Esophagus squamous epithelium (tissue), 5 donors: ENCODE measurements at regions not wholly inside any gene's neighbourhood (a gene's known extent, or its start where the extent isn't known, plus 50 kb on each side); places are given as distances from the start of the nearest gene placed in this dataset.

Experiments
- DNase-seq: peaks from one replicate; lab custom pipeline; 2025; lab: John Stamatoyannopoulos, UW
- H3K27ac ChIP-seq, 4 donors: fragments of 200-600 bp; sonication (generic); one replicate each; pipeline ENCODE4 v1.5.1; 2016 to 2019; ENCODE audit warnings: mild to moderate bottlenecking in 1 of 4
- H3K27me3 ChIP-seq, 4 donors: fragments of 200-600 bp; sonication (generic); 1 replicate in 3 of 4; 2 replicates in 1 of 4; pipeline versions ENCODE4 v1.5.1 to v1.6.0; 2017 to 2021; ENCODE audit warnings: antibody characterized with exemption in 1 of 4
- H3K36me3 ChIP-seq, 3 donors: fragments of 200-600 bp; sonication (generic); one replicate each; pipeline ENCODE4 v1.5.1; 2016 to 2019
- H3K4me1 ChIP-seq, 3 donors: fragments of 200-600 bp; sonication (generic); one replicate each; pipeline ENCODE4 v1.5.1; 2017 to 2019
- H3K4me3 ChIP-seq, 4 donors: fragments of 200-600 bp; sonication (generic); 1 replicate in 3 of 4; 2 replicates in 1 of 4; pipeline ENCODE4 v1.5.1; 2016 to 2019; ENCODE audit warnings: mild to moderate bottlenecking in 2 of 4, moderate library complexity in 1 of 4
- H3K9me3 ChIP-seq, 3 donors: fragments of 200-600 bp; sonication (generic); one replicate each; pipeline ENCODE4 v1.5.1; 2016 to 2019
- POLR2A ChIP-seq, 4 donors: fragments of 450-650 bp; IDR thresholded peaks; one replicate each; pipeline ENCODE4 v1.6.1; 2017; ENCODE audit warnings: antibody characterized with exemption in 4 of 4, mild to moderate bottlenecking in 4 of 4, moderate library complexity in 3 of 4
- WGBS, 2 donors: methylation state at CpG; one replicate each; pipeline ENCODE4 v1.1.5; 2018; 5-methylcytosine and 5-hydroxymethylcytosine counted together
- intact Hi-C: fragments of 100-400 bp; cut with DNase I; formaldehyde crosslinking; loops from one replicate; pipeline ENCODE4 v1.15.0; 2022
- TF ChIP-seq, protein P1 (sequence below), 6 experiments: fragments of 450-650 bp in 4 of 6; fragments of 200-600 bp in 2 of 6; sonication (generic) in 2 of 6; IDR thresholded peaks; one replicate each; pipeline ENCODE4 v1.5.1; 2016 to 2019; ENCODE audit warnings: antibody characterized with exemption in 6 of 6, mild to moderate bottlenecking in 4 of 6, moderate library complexity in 4 of 6
- donor health status: DM: yes; HTN: yes; CAD: no.

DNA sequence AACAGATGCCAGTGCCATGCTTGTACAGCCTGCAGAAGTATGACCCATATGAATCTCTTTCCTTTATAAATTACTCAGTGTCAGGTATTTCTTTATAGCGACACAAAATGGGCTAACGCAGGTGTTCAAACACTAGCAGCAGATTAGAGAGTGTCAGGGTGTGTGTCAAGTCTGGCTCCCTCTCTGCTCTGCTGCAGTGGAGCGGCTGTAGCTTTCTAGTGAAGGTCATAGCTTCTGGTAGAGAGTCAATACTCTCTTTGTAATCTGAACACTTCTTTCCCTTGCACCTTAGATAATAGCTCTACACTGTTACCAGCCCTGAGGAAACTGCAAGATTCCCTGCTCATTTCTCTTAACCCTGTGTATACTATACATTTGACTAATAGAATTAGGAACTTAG is 483.2 kb upstream of the TGFBR2 start:
- 97% methylated on average over 3 of the region's 3 CpGs for WGBS, 2 donors

DNA sequence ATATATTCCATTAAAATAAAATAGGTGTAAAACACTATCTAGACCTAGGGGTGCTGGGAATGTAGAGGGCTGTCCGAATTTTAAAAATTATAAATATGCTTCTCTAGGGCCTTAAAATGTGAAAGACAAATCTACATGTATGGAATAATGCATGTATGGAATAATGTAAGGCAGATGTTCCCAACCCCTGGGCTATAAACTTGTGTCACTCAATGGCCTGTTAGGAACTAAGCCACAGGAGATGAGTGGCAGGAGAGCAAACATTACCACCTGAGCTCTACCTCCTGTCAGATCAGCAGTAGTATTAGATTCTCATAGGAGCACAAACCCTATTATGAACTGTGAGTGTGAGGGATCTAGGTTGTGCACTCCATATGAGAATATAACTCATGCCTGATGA is 482.6 kb upstream of the TGFBR2 start:
- Histone ChIP-seq H3K4me3 (no peak overlapping the region), H3K27ac (no peak overlapping the region), H3K36me3 (no peaks in the 10 kb centered on the region), H3K4me1 (no peaks in the 10 kb centered on the region), H3K27me3 (no peaks in the 10 kb centered on the region), H3K9me3 (no peaks in the 10 kb centered on the region)
- WGBS, 2 donors, result 71 to 76% methylated on average over 1 of the region's 1 CpG
- TF ChIP-seq POLR2A (IDR thresholded peaks at IDR 0.05), result no peak
- TF ChIP-seq, protein P1, sequence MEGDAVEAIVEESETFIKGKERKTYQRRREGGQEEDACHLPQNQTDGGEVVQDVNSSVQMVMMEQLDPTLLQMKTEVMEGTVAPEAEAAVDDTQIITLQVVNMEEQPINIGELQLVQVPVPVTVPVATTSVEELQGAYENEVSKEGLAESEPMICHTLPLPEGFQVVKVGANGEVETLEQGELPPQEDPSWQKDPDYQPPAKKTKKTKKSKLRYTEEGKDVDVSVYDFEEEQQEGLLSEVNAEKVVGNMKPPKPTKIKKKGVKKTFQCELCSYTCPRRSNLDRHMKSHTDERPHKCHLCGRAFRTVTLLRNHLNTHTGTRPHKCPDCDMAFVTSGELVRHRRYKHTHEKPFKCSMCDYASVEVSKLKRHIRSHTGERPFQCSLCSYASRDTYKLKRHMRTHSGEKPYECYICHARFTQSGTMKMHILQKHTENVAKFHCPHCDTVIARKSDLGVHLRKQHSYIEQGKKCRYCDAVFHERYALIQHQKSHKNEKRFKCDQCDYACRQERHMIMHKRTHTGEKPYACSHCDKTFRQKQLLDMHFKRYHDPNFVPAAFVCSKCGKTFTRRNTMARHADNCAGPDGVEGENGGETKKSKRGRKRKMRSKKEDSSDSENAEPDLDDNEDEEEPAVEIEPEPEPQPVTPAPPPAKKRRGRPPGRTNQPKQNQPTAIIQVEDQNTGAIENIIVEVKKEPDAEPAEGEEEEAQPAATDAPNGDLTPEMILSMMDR (IDR thresholded peaks at IDR 0.05), result no peak
- no peak for DNase-seq
- intact Hi-C loops, result no loop called here

More for the DNA sequence above, 483.2 kb upstream of the TGFBR2 start:
- Histone ChIP-seq H3K36me3 (no peaks in the 10 kb centered on the region), H3K9me3 (no peaks in the 10 kb centered on the region), H3K4me3 (no peak overlapping the region), H3K27me3 (no peaks in the 10 kb centered on the region), H3K4me1 (no peaks in the 10 kb centered on the region), H3K27ac (no peak overlapping the region)
- intact Hi-C loops, result no loop called here
- TF ChIP-seq, protein P1 (IDR thresholded peaks at IDR 0.05), result no peak
- no peak for TF ChIP-seq POLR2A (IDR thresholded peaks at IDR 0.05)
- DNase-seq, result no peak

DNA sequence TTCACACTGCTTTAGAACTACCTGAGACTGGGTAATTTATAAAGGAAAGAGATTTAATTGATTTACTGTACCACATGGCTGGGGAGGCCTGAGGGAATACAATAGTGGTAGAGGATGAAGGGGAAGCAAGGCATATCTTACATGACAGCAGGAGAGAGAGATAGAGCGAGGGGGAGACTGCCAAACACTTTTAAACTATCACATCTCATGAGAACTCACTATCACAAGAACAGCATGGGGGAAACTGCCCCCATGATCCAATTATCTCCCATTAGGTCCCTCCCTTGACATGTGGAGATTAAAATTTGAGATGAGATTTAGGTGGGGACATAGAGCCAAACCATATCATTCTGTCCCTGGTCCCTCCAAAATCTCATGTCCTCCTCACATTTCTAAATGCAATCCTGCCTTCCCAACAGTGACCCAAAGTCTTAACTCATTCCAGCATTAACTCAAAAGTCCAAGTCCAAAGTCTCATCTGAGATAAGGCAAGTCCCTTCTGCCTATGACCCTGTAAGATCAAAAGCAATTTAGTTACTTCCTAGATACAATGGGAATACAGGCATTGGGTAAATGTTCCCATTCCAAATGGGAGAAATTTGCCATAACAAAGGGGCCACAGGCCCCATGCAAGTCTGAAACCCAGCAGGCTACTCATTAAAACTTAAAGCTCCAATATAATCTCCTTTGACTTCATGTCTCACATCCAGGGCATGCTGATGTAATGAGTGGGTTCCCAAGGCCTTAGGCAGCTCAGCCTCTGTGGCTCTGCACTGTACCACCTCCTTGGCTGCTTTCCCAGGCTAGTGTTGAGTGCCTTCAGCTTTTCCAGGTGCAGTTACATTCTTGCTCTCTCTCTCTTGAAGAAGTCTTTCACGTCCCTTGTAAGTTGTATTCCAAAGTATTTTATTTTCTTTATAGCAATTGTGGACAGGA is 481.7 kb upstream of the TGFBR2 start:
- intact Hi-C loops, result no loop called here
- Histone ChIP-seq H3K9me3 (no peaks in the 10 kb centered on the region), H3K27ac (no peak overlapping the region), H3K4me1 (no peaks in the 10 kb centered on the region), H3K27me3 (no peaks in the 10 kb centered on the region), H3K4me3 (no peak overlapping the region), H3K36me3 (no peaks in the 10 kb centered on the region)
- 42 to 64% methylated on average over 2 of the region's 2 CpGs for WGBS, 2 donors
- TF ChIP-seq, protein P1 (IDR thresholded peaks at IDR 0.05), result no peak
- TF ChIP-seq POLR2A (IDR thresholded peaks at IDR 0.05), result no peak
- no peak for DNase-seq

DNA sequence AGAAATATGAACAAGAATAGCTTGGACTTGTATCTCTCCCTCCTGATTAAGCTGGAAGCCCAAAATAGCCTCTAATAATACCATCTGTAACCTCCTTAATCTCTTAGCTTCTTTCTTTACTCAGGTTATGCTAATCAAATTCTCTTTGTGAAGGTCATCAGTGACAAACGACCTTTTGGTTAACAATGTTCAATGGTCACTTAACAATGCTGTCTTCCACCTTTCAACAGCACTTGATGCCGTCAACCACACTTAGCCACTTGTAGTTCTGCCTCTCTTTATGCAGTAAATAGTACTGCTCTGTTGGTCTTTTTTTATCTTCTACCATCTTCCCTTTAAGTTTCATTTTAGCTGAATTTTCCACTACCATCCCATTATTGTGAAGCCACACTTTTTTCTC is 476.6 kb upstream of the TGFBR2 start:
- Histone ChIP-seq H3K27ac (no peak overlapping the region), H3K9me3 (no peaks in the 10 kb centered on the region), H3K27me3 (no peaks in the 10 kb centered on the region), H3K36me3 (no peaks in the 10 kb centered on the region), H3K4me1 (no peaks in the 10 kb centered on the region), H3K4me3 (no peak overlapping the region)
- DNase-seq, result no peak
- TF ChIP-seq, protein P1 (IDR thresholded peaks at IDR 0.05), result no peak
- no peak for TF ChIP-seq POLR2A (IDR thresholded peaks at IDR 0.05)
- intact Hi-C loops, result no loop called here
- 63 to 77% methylated on average over 2 of the region's 2 CpGs for WGBS, 2 donors

DNA sequence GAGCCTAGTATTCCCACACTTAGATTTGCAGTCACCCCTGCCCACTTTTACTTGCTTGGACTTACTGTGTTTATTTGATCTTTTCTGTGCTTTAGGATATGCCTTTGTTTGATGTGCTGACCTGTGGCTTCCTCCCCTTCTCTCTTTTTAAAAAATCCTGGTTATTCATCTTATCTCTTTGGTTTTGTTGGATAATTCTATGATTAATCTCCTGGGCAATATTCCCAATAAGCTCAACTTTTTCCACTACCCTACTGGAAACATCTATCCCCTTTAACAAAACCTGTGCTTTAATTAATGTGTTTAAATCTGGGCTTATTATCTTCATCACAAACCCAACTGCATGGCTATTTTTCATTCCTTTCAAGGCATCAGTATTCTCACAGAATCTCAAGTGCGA is 476.0 kb upstream of the TGFBR2 start:
- Histone ChIP-seq H3K27ac (no peak overlapping the region), H3K4me1 (no peaks in the 10 kb centered on the region), H3K27me3 (no peaks in the 10 kb centered on the region), H3K9me3 (no peaks in the 10 kb centered on the region), H3K36me3 (no peaks in the 10 kb centered on the region), H3K4me3 (no peak overlapping the region)
- no peak for DNase-seq
- intact Hi-C loops, result no loop called here
- 92 to 94% methylated on average over 1 of the region's 1 CpG for WGBS, 2 donors
- TF ChIP-seq POLR2A (IDR thresholded peaks at IDR 0.05), result no peak
- TF ChIP-seq, protein P1 (IDR thresholded peaks at IDR 0.05), result no peak
